SK-MEL-5 (cell line): ENCODE measurements at regions not wholly inside any gene's neighbourhood (a gene's known extent, or its start where the extent isn't known, plus 50 kb on each side); places are given as distances from the start of the nearest gene placed in this dataset.

Source experiments
- DNase-seq: peaks from one replicate; pipeline ENCODE4 v3.0.0-alpha.2; 2016; ENCODE audit warnings: low read depth, low spot score
- in situ Hi-C: cut with HindIII; loops from 2 replicates; pipeline ENCODE4 v1.10.0; 2016; ENCODE audit warnings: low sequenced_read_pairs, high pct_unique_total_duplicates, low pct_unique_long_range_greater_than_20kb

GRCh38 chr10:111974325-111974724, 209.2 kb downstream of the GPAM start:
- DNase-seq: no peak
- in situ Hi-C loops: no loop called here

- in situ Hi-C loops: no loop called here
- no peak for DNase-seq
Measured at GRCh38 chr10:111976557-111976956, 207.0 kb downstream of the GPAM start.

- in situ Hi-C loops: no loop called here
- no peak for DNase-seq
Measured at GRCh38 chr10:111984057-111984456, 199.5 kb downstream of the GPAM start.

- in situ Hi-C loops: no loop called here
- no peak for DNase-seq
Measured at GRCh38 chr10:111986079-111986478, 197.5 kb downstream of the GPAM start.

- in situ Hi-C loops: no loop called here
- DNase-seq: no peak
Measured at GRCh38 chr10:111988646-111989045, 194.9 kb downstream of the GPAM start.

- no peak for DNase-seq
- in situ Hi-C loops: no loop called here
Measured at GRCh38 chr10:111989136-111989911, 194.2 kb downstream of the GPAM start.

GRCh38 chr10:111990734-111991133, 192.8 kb downstream of the GPAM start:
- DNase-seq: peak; percentile 32
- in situ Hi-C loops: no loop called here

- DNase-seq: no peak
- in situ Hi-C loops: no loop called here
Measured at GRCh38 chr10:111993321-111993720, 190.2 kb downstream of the GPAM start.

- in situ Hi-C loops: no loop called here
- no peak for DNase-seq
Measured at GRCh38 chr10:111993872-111994426, 189.6 kb downstream of the GPAM start.

- DNase-seq: no peak
- in situ Hi-C loops: no loop called here
Measured at GRCh38 chr10:111996103-111996502, 187.5 kb downstream of the GPAM start.

GRCh38 chr10:111998728-111999127, 184.8 kb downstream of the GPAM start:
- no peak for DNase-seq
- in situ Hi-C loops: no loop called here

- DNase-seq: no peak
- in situ Hi-C loops: no loop called here
Measured at GRCh38 chr10:111999205-111999914, 184.2 kb downstream of the GPAM start.

GRCh38 chr10:111999915-112000302, 183.7 kb downstream of the GPAM start:
- DNase-seq: no peak
- in situ Hi-C loops: no loop called here

GRCh38 chr10:112000466-112000865, 183.1 kb downstream of the GPAM start:
- DNase-seq: no peak
- in situ Hi-C loops: no loop called here

GRCh38 chr10:112002206-112002605, 181.4 kb downstream of the GPAM start:
- in situ Hi-C loops: no loop called here

GRCh38 chr10:112004075-112004474, 179.5 kb downstream of the GPAM start:
- in situ Hi-C loops: no loop called here
- DNase-seq: no peak

More at GRCh38 chr10:112002206-112002605, 181.4 kb downstream of the GPAM start:
- no peak for DNase-seq

- DNase-seq: no peak
- in situ Hi-C loops: no loop called here
Measured at GRCh38 chr10:112005044-112005443, 178.5 kb downstream of the GPAM start.

- no peak for DNase-seq
- in situ Hi-C loops: no loop called here
Measured at GRCh38 chr10:112006407-112006806, 177.2 kb downstream of the GPAM start.

- in situ Hi-C loops: no loop called here
- DNase-seq: peak; percentile 83
Measured at GRCh38 chr10:112006831-112007230, 176.7 kb downstream of the GPAM start.
